PC-9 (cell line): ENCODE measurements at regions not wholly inside any gene's neighbourhood (a gene's known extent, or its start where the extent isn't known, plus 50 kb on each side); places are given as distances from the start of the nearest gene placed in this dataset.

Experiments
- BruUV-seq: library from RNA; stranded (reverse); fragments of 400-500 nt; replicated peaks from 2 replicates; lab custom pipeline; 2021; lab: Mats Ljungman, UMichigan
- CTCF ChIA-PET: fragments of 300-600 bp; sonication (Branson Sonifier 250); formaldehyde crosslinking; loops from one replicate; lab custom pipeline; 2022; ENCODE audit warnings: antibody characterized with exemption; lab: Charles Lee
- POLR2A ChIA-PET: fragments of 300-600 bp; sonication (Branson Sonifier 250); formaldehyde crosslinking; loops from one replicate; lab custom pipeline; 2022; ENCODE audit warnings: antibody characterized with exemption; ENCODE audit not compliant: unreplicated experiment; lab: Charles Lee
- DNase-seq, 2 experiments: peaks; one replicate each; pipeline versions ENCODE4 v3.0.0 to v3.0.0-alpha.2; 2015 to 2022; ENCODE audit warnings: mixed read lengths in 1 of 2
- H2AFZ ChIP-seq: fragments of 200-600 bp; sonication (generic); 2 replicates; pipeline ENCODE4 v1.8.1; 2017; ENCODE audit warnings: antibody characterized with exemption
- H3F3A ChIP-seq: fragments of 200-600 bp; sonication (generic); 2 replicates; pipeline ENCODE4 v1.8.1; 2017; ENCODE audit warnings: antibody characterized with exemption, mild to moderate bottlenecking, low read depth; ENCODE audit not compliant: insufficient read depth
- H3K27ac ChIP-seq: fragments of 200-600 bp; sonication (generic); 2 replicates; pipeline ENCODE4 v1.6.1; 2016; ENCODE audit warnings: mixed run types
- H3K27me3 ChIP-seq: fragments of 200-600 bp; sonication (generic); 2 replicates; pipeline ENCODE4 v1.6.1; 2016; ENCODE audit warnings: low read depth, mixed run types; ENCODE audit not compliant: insufficient read depth
- H3K36me3 ChIP-seq: fragments of 200-600 bp; sonication (generic); 2 replicates; pipeline ENCODE4 v1.6.1; 2016; ENCODE audit warnings: low read depth, mixed run types
- H3K4me1 ChIP-seq: fragments of 200-600 bp; sonication (generic); replicated peaks from 2 replicates; pipeline ENCODE4 v1.6.1; 2016; ENCODE audit warnings: mixed run types; ENCODE audit not compliant: insufficient read depth
- H3K4me2 ChIP-seq: fragments of 200-600 bp; sonication (generic); 2 replicates; pipeline ENCODE4 v1.6.1; 2017; ENCODE audit warnings: mixed run types
- H3K4me3 ChIP-seq: fragments of 200-600 bp; sonication (generic); 2 replicates; pipeline ENCODE4 v1.6.1; 2016; ENCODE audit warnings: mixed run types
- H3K79me2 ChIP-seq: fragments of 200-600 bp; sonication (generic); 2 replicates; pipeline ENCODE4 v1.6.1; 2017; ENCODE audit warnings: low read depth, mixed run types
- H3K9me2 ChIP-seq: fragments of 200-600 bp; sonication (generic); 2 replicates; pipeline ENCODE4 v1.8.1; 2017; ENCODE audit warnings: mild to moderate bottlenecking; ENCODE audit not compliant: insufficient read depth
- H3K9me3 ChIP-seq: fragments of 200-600 bp; sonication (generic); 2 replicates; pipeline ENCODE4 v1.8.1; 2016; ENCODE audit warnings: low read depth; ENCODE audit not compliant: insufficient read depth
- H4K20me1 ChIP-seq: fragments of 200-600 bp; sonication (generic); 2 replicates; pipeline ENCODE4 v1.8.1; 2017; ENCODE audit not compliant: insufficient read depth
- CTCF ChIP-seq: fragments of 200-600 bp; sonication (generic); conservative IDR thresholded peaks from 2 replicates; pipeline ENCODE4 v1.6.1; 2017; ENCODE audit warnings: mixed run types, antibody characterized with exemption, mild to moderate bottlenecking, moderate library complexity
- EZH2 ChIP-seq: fragments of 200-600 bp; sonication (generic); IDR thresholded peaks from 2 replicates; pipeline ENCODE4 v1.8.0; 2017; ENCODE audit warnings: antibody characterized with exemption, low read depth
- intact Hi-C: fragments of 100-400 bp; cut with micrococcal nuclease; formaldehyde crosslinking; loops from one replicate; pipeline ENCODE4 v1.10.0; 2022; ENCODE audit not compliant: unreplicated experiment

DNA sequence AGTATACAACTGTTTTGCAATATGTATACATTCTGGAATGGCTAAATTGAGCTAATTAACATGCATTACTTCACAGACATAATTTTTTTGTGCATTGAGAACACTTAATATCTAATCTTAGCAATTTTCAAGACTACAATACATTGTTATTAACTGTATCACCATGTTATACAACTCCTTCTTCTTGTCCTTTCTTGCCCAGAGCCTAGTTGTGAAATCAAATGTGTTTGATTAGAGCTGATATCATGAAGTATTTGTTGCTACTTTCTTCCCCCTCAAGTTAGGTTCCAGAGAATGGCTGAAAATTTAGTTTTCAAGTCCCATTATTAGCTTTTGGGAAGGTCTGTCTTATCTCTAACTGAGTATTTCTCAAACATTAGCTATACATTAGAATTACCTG lies 607.8 kb downstream of the PSAT1 start:
- Histone ChIP-seq H3K4me3 (no peak overlapping the region), H3K4me2 (no peak overlapping the region), H3K4me1 (no peaks in the 10 kb centered on the region), H3K79me2 (no peaks in the 10 kb centered on the region), H4K20me1 (no peaks in the 10 kb centered on the region), H3K9me2 (no peaks in the 10 kb centered on the region), H3K27ac (no peak overlapping the region), H3F3A (no peaks in the 10 kb centered on the region), H3K36me3 (no peaks in the 10 kb centered on the region), H2AFZ (no peak overlapping the region), H3K9me3 (no peaks in the 10 kb centered on the region), H3K27me3 (no peaks in the 10 kb centered on the region)
- ChIA-PET CTCF (no interaction called here), POLR2A (no interaction called here)
- intact Hi-C loops = loop anchor here (10.0 kb wide), 1 partner anchor 60 kb away; no protein-coding TSS in a partner anchor
- no peak for DNase-seq
- no TSS peak for BruUV-seq
- TF ChIP-seq CTCF (no peak), EZH2 (no peak)

- ChIA-PET POLR2A (interaction anchor here (0.5 kb wide), 1 partner anchor 31 kb away, joined by 5 read pairs; no protein-coding TSS in a partner anchor), CTCF (no interaction called here)
- H3K9me3 ChIP-seq = no peaks in the 10 kb centered on the region
- no peaks in the 10 kb centered on the region for H3K9me2 ChIP-seq
- no peak overlapping the region for H3K27ac ChIP-seq
- no peak overlapping the region for H3K4me2 ChIP-seq
- H3K4me1 ChIP-seq = no peaks in the 10 kb centered on the region
- no peak for TF ChIP-seq EZH2
- TF ChIP-seq CTCF = no peak
- no TSS peak for BruUV-seq
- H3K4me3 ChIP-seq = no peak overlapping the region
- DNase-seq = no peak
- H3K27me3 ChIP-seq = no peaks in the 10 kb centered on the region
- intact Hi-C loops = loop anchor here (10.0 kb wide), 1 partner anchor 61 kb away; no protein-coding TSS in a partner anchor
- no peaks in the 10 kb centered on the region for H3F3A ChIP-seq
- no peaks in the 10 kb centered on the region for H3K36me3 ChIP-seq
- no peaks in the 10 kb centered on the region for H4K20me1 ChIP-seq
- H2AFZ ChIP-seq = no peak overlapping the region
- H3K79me2 ChIP-seq = no peaks in the 10 kb centered on the region
Measured at GRCh38 chr9:78905387-78905786, 608.5 kb downstream of the PSAT1 start.

DNA sequence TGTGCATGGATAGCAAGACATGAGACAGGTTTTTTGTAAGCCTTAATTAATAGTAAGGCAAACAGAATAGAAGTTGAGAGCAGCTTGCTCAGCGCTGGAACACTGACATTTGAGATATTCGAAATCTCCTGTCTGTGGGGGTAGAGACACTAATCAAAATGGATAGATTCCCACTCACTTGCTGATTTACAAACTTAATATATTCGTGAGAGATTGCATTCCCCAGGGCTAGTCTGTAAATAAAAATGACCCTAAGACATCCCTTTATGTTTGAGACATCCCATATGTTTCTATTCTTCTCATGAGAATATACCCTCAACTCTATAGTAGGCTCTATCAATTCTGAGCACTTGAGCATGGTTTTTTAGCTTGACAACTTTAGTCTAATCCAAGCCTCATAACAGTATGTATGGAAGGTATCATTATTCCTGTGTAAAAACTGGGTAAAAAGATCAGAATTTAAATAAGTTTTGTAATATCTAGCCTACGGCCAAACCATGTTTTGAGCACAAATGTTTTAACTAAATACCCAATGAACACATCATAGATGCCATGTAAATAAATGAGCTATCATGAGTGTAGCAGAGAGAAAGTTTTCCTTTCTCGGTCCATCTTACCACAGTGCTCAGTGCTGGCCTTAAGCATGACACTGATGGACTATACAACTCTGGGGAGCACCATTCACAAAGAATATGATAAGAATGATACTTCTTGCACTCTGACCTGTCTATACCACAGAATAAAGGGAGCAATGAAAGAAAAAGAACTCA lies 609.2 kb downstream of the PSAT1 start:
- Histone ChIP-seq H3K79me2 (no peaks in the 10 kb centered on the region), H4K20me1 (no peaks in the 10 kb centered on the region), H2AFZ (no peak overlapping the region), H3K36me3 (no peaks in the 10 kb centered on the region), H3K4me2 (no peak overlapping the region), H3K9me3 (no peaks in the 10 kb centered on the region), H3F3A (no peaks in the 10 kb centered on the region), H3K4me3 (no peak overlapping the region), H3K4me1 (no peaks in the 10 kb centered on the region), H3K27ac (no peak overlapping the region), H3K27me3 (no peaks in the 10 kb centered on the region), H3K9me2 (no peaks in the 10 kb centered on the region)
- no TSS peak for BruUV-seq
- DNase-seq = no peak
- TF ChIP-seq EZH2 = no peak
- no peak for TF ChIP-seq CTCF
- intact Hi-C loops = loop anchor here (10.0 kb wide), 1 partner anchor 61 kb away; no protein-coding TSS in a partner anchor
- ChIA-PET CTCF (no interaction called here), POLR2A (interaction anchor here (0.5 to 0.7 kb wide), 2 partner anchors 32 to 33 kb away, joined by 4 to 5 read pairs; no protein-coding TSS in a partner anchor)
